ENCODE measurements at regions not wholly inside any gene's neighbourhood (a gene's known extent, or its start where the extent isn't known, plus 50 kb on each side); places are given as distances from the start of the nearest gene placed in this dataset.

GRCh38 chr4:74618659-74619058, 173.7 kb downstream of the AREG start:
- Histone ChIP-seq H3K4me1 (ENCODE audit: control insufficient read depth in 2 of 2, insufficient read depth in 2 of 2, low read length in 2 of 2) (no peaks in the 10 kb centered on the region), H3K36me3 (ENCODE audit: control insufficient read depth in 2 of 2, insufficient read depth in 2 of 2, low read length in 1 of 2) (no peaks in the 10 kb centered on the region), H3K27ac (ENCODE audit: low read depth in 1 of 2, low read length in 1 of 2) (no peak overlapping the region), H3K9me3 (ENCODE audit: control insufficient read depth in 2 of 2, insufficient read depth in 1 of 2, low read length in 1 of 2) (no peaks in the 10 kb centered on the region), H3K27me3 (ENCODE audit: control insufficient read depth in 2 of 2, insufficient read depth in 1 of 2, low read length in 1 of 2) (no peaks in the 10 kb centered on the region), H3K4me3 (ENCODE audit: low read length in 2 of 2) (no peak overlapping the region)
- no peak for DNase-seq (ENCODE audit: low read depth in 6 of 9, low spot score in 9 of 9)
- 91% methylated on average over 1 of the region's 1 CpG for WGBS

- Histone ChIP-seq H3K36me3 (ENCODE audit: control insufficient read depth in 2 of 2, insufficient read depth in 2 of 2, low read length in 1 of 2) (no peaks in the 10 kb centered on the region), H3K9me3 (ENCODE audit: control insufficient read depth in 2 of 2, insufficient read depth in 1 of 2, low read length in 1 of 2) (no peaks in the 10 kb centered on the region), H3K27ac (ENCODE audit: low read depth in 1 of 2, low read length in 1 of 2) (no peak overlapping the region), H3K4me1 (ENCODE audit: control insufficient read depth in 2 of 2, insufficient read depth in 2 of 2, low read length in 2 of 2) (no peaks in the 10 kb centered on the region), H3K4me3 (ENCODE audit: low read length in 2 of 2) (no peak overlapping the region), H3K27me3 (ENCODE audit: control insufficient read depth in 2 of 2, insufficient read depth in 1 of 2, low read length in 1 of 2) (no peaks in the 10 kb centered on the region)
- no peak for DNase-seq (ENCODE audit: low read depth in 6 of 9, low spot score in 9 of 9)
- WGBS = 85% methylated on average over 2 of the region's 2 CpGs
Measured at GRCh38 chr4:74619931-74620702, 174.2 kb downstream of the BTC start.

GRCh38 chr4:74621616-74622015, 172.7 kb downstream of the BTC start:
- no peak overlapping the region for H3K27ac ChIP-seq (ENCODE audit: low read depth in 1 of 2, low read length in 1 of 2)
- no peaks in the 10 kb centered on the region for H3K27me3 ChIP-seq (ENCODE audit: control insufficient read depth in 2 of 2, insufficient read depth in 1 of 2, low read length in 1 of 2)
- no peak overlapping the region for H3K4me3 ChIP-seq (ENCODE audit: low read length in 2 of 2)
- DNase-seq (ENCODE audit: low read depth in 6 of 9, low spot score in 9 of 9) = no peak
- no peaks in the 10 kb centered on the region for H3K36me3 ChIP-seq (ENCODE audit: control insufficient read depth in 2 of 2, insufficient read depth in 2 of 2, low read length in 1 of 2)
- no peaks in the 10 kb centered on the region for H3K9me3 ChIP-seq (ENCODE audit: control insufficient read depth in 2 of 2, insufficient read depth in 1 of 2, low read length in 1 of 2)
- no peaks in the 10 kb centered on the region for H3K4me1 ChIP-seq (ENCODE audit: control insufficient read depth in 2 of 2, insufficient read depth in 2 of 2, low read length in 2 of 2)

GRCh38 chr4:74623041-74623440, 171.3 kb downstream of the BTC start:
- no peaks in the 10 kb centered on the region for H3K9me3 ChIP-seq (ENCODE audit: control insufficient read depth in 2 of 2, insufficient read depth in 1 of 2, low read length in 1 of 2)
- no peaks in the 10 kb centered on the region for H3K27me3 ChIP-seq (ENCODE audit: control insufficient read depth in 2 of 2, insufficient read depth in 1 of 2, low read length in 1 of 2)
- H3K4me3 ChIP-seq (ENCODE audit: low read length in 2 of 2) = no peak overlapping the region
- H3K4me1 ChIP-seq (ENCODE audit: control insufficient read depth in 2 of 2, insufficient read depth in 2 of 2, low read length in 2 of 2) = no peaks in the 10 kb centered on the region
- 59% methylated on average over 3 of the region's 3 CpGs for WGBS
- no peaks in the 10 kb centered on the region for H3K36me3 ChIP-seq (ENCODE audit: control insufficient read depth in 2 of 2, insufficient read depth in 2 of 2, low read length in 1 of 2)
- DNase-seq (ENCODE audit: low read depth in 6 of 9, low spot score in 9 of 9) = peak in 5 of 9 donors; percentile 4 to 56 (median 16)
- no peak overlapping the region for H3K27ac ChIP-seq (ENCODE audit: low read depth in 1 of 2, low read length in 1 of 2)

DNA sequence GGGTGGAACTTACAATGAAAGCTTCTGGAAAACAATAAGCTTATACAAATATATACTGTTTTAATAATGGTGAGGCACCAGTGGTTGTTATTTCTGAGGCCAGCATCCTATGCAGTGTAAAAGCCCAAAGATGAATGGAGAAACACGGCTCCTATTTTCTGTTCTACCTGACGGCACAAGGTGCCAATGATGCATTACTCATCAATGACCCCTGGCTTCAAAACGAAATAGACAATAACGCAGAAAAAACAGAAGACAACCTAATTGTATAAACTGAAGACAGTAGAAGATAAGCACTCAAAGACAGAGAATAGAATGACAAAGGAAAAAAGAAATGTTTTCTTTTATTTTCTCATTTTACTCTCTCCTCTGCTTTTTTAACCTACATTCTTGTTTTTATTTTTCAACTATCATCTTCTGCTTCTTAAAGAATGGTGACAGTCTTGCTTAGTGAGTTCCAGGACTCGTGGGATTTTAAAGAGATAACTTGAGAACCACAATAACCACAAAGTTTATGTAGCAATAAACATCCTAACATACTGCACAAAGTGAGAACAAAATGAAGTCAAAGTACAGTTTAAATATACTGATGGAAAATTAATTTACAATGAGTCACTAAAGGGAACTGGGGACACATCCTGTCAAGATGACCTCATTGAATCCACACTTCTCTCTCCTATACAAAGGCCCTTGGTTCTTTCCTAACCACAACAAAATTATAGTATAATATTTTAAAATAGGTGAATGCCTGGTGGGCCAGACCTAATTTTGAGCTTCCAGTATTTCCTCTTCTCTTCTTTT, 169.8 kb downstream of the BTC start:
- H3K4me3 ChIP-seq (ENCODE audit: low read length in 2 of 2) = no peak overlapping the region
- WGBS = 75% methylated on average over 5 of the region's 5 CpGs
- H3K27ac ChIP-seq (ENCODE audit: low read depth in 1 of 2, low read length in 1 of 2) = no peak overlapping the region
- H3K27me3 ChIP-seq (ENCODE audit: control insufficient read depth in 2 of 2, insufficient read depth in 1 of 2, low read length in 1 of 2) = no peaks in the 10 kb centered on the region
- no peaks in the 10 kb centered on the region for H3K9me3 ChIP-seq (ENCODE audit: control insufficient read depth in 2 of 2, insufficient read depth in 1 of 2, low read length in 1 of 2)
- H3K36me3 ChIP-seq (ENCODE audit: control insufficient read depth in 2 of 2, insufficient read depth in 2 of 2, low read length in 1 of 2) = no peaks in the 10 kb centered on the region
- no peaks in the 10 kb centered on the region for H3K4me1 ChIP-seq (ENCODE audit: control insufficient read depth in 2 of 2, insufficient read depth in 2 of 2, low read length in 2 of 2)
- DNase-seq (ENCODE audit: low read depth in 6 of 9, low spot score in 9 of 9) = peak in 1 of 9 donors; percentile 6

- Histone ChIP-seq H3K27me3 (ENCODE audit: control insufficient read depth in 2 of 2, insufficient read depth in 1 of 2, low read length in 1 of 2) (no peaks in the 10 kb centered on the region), H3K4me1 (ENCODE audit: control insufficient read depth in 2 of 2, insufficient read depth in 2 of 2, low read length in 2 of 2) (no peaks in the 10 kb centered on the region), H3K9me3 (ENCODE audit: control insufficient read depth in 2 of 2, insufficient read depth in 1 of 2, low read length in 1 of 2) (no peaks in the 10 kb centered on the region), H3K36me3 (ENCODE audit: control insufficient read depth in 2 of 2, insufficient read depth in 2 of 2, low read length in 1 of 2) (no peaks in the 10 kb centered on the region), H3K27ac (ENCODE audit: low read depth in 1 of 2, low read length in 1 of 2) (no peak overlapping the region), H3K4me3 (ENCODE audit: low read length in 2 of 2) (no peak overlapping the region)
- DNase-seq (ENCODE audit: low read depth in 6 of 9, low spot score in 9 of 9) = no peak
- 92% methylated on average over 1 of the region's 1 CpG for WGBS
Measured at GRCh38 chr4:74625981-74626380, 168.3 kb downstream of the BTC start.

DNA sequence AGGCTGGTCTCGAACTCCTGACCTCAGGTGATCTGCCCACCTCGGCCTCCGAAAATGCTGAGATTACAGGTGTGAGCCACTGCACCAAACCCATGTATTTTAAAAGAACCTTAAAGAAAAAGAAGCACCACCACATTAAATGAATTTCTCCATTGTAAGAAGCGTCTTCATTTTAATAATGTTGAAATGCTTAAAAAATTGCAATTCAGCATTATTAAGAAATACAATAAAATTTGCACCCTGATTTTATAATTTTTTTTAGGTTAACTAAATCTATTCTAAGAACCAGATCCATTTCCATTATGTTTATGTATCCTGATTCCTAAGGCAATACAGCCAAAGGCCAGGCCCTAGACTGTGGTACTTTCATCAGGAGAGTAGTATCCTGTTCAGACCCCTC, 167.2 kb downstream of the BTC start:
- Histone ChIP-seq H3K27ac (ENCODE audit: low read depth in 1 of 2, low read length in 1 of 2) (no peak overlapping the region), H3K9me3 (ENCODE audit: control insufficient read depth in 2 of 2, insufficient read depth in 1 of 2, low read length in 1 of 2) (no peaks in the 10 kb centered on the region), H3K4me1 (ENCODE audit: control insufficient read depth in 2 of 2, insufficient read depth in 2 of 2, low read length in 2 of 2) (no peaks in the 10 kb centered on the region), H3K4me3 (ENCODE audit: low read length in 2 of 2) (no peak overlapping the region), H3K27me3 (ENCODE audit: control insufficient read depth in 2 of 2, insufficient read depth in 1 of 2, low read length in 1 of 2) (no peaks in the 10 kb centered on the region), H3K36me3 (ENCODE audit: control insufficient read depth in 2 of 2, insufficient read depth in 2 of 2, low read length in 1 of 2) (no peaks in the 10 kb centered on the region)
- no peak for DNase-seq (ENCODE audit: low read depth in 6 of 9, low spot score in 9 of 9)
- whole genome bisulfite sequencing = 95% methylated on average over 4 of the region's 4 CpGs

GRCh38 chr4:74627504-74627903, 166.8 kb downstream of the BTC start:
- H3K9me3 ChIP-seq (ENCODE audit: control insufficient read depth in 2 of 2, insufficient read depth in 1 of 2, low read length in 1 of 2) = no peaks in the 10 kb centered on the region
- no peaks in the 10 kb centered on the region for H3K27me3 ChIP-seq (ENCODE audit: control insufficient read depth in 2 of 2, insufficient read depth in 1 of 2, low read length in 1 of 2)
- H3K4me1 ChIP-seq (ENCODE audit: control insufficient read depth in 2 of 2, insufficient read depth in 2 of 2, low read length in 2 of 2) = no peaks in the 10 kb centered on the region
- DNase-seq (ENCODE audit: low read depth in 6 of 9, low spot score in 9 of 9) = no peak
- WGBS = 98% methylated on average over 4 of the region's 4 CpGs
- H3K36me3 ChIP-seq (ENCODE audit: control insufficient read depth in 2 of 2, insufficient read depth in 2 of 2, low read length in 1 of 2) = no peaks in the 10 kb centered on the region
- H3K4me3 ChIP-seq (ENCODE audit: low read length in 2 of 2) = no peak overlapping the region
- no peak overlapping the region for H3K27ac ChIP-seq (ENCODE audit: low read depth in 1 of 2, low read length in 1 of 2)

DNA sequence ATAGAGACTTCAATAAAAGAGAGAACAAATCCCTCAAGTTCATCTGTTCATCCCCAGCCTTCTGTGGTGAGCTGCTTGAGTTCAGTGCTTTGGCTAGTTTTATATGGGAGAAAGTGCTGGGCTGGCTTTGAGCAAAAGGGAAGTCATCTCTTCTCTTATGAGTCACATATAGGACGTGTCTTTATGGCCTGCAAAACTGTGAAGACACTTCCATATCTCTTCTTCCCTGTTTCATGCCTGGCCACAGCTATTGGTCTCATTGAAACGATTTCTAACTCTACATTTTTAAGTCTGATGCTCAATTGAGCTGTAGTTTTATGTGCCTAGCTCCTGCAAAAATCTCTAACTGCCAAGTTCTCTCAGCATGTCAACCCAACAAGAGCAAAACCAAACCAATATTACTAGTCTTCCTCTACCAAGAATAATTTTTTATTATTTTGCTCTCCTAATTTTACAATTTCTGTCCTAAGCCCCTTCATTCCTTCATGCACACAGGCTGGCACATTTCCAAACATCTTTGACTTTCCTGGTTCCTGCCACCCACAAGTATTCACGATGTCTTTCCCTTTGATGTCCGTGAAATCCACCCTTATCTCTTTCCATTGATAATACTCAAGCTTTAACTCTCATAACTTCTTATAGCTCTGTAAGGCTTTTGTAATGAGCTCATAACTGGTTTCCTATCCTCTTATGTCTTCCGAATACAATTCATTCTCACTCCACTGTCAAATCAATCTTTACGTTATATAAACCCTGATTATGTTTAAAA, 165.3 kb downstream of the BTC start:
- no peaks in the 10 kb centered on the region for H3K27me3 ChIP-seq (ENCODE audit: control insufficient read depth in 2 of 2, insufficient read depth in 1 of 2, low read length in 1 of 2)
- H3K27ac ChIP-seq (ENCODE audit: low read depth in 1 of 2, low read length in 1 of 2) = no peak overlapping the region
- H3K4me1 ChIP-seq (ENCODE audit: control insufficient read depth in 2 of 2, insufficient read depth in 2 of 2, low read length in 2 of 2) = no peaks in the 10 kb centered on the region
- 79% methylated on average over 6 of the region's 6 CpGs for WGBS
- DNase-seq (ENCODE audit: low read depth in 6 of 9, low spot score in 9 of 9) = no peak
- no peak overlapping the region for H3K4me3 ChIP-seq (ENCODE audit: low read length in 2 of 2)
- no peaks in the 10 kb centered on the region for H3K36me3 ChIP-seq (ENCODE audit: control insufficient read depth in 2 of 2, insufficient read depth in 2 of 2, low read length in 1 of 2)
- no peaks in the 10 kb centered on the region for H3K9me3 ChIP-seq (ENCODE audit: control insufficient read depth in 2 of 2, insufficient read depth in 1 of 2, low read length in 1 of 2)
